GM20431 (cell line): ENCODE measurements at regions not wholly inside any gene's neighbourhood (a gene's known extent, or its start where the extent isn't known, plus 50 kb on each side); places are given as distances from the start of the nearest gene placed in this dataset.

Source experiments
- in situ Hi-C: fragments of 300-500 bp; cut with MseI, MboI; formaldehyde crosslinking; loops from one replicate; pipeline ENCODE4 v1.15.0; 2020; ENCODE audit warnings: low sequenced_read_pairs; ENCODE audit not compliant: unreplicated experiment

GRCh38 chr6:44627883-44628271 lies 240.4 kb downstream of the CDC5L start:
- in situ Hi-C loops, result no loop called here

GRCh38 chr6:44628347-44628746 lies 240.8 kb downstream of the CDC5L start:
- in situ Hi-C loops, result no loop called here

GRCh38 chr6:44629636-44630035 lies 242.1 kb downstream of the CDC5L start:
- in situ Hi-C loops, result no loop called here

GRCh38 chr6:44630125-44631028 lies 242.9 kb downstream of the CDC5L start:
- in situ Hi-C loops, result no loop called here

GRCh38 chr6:44631968-44632367 lies 244.5 kb downstream of the CDC5L start:
- in situ Hi-C loops, result no loop called here

GRCh38 chr6:44634321-44634720 lies 246.8 kb downstream of the CDC5L start:
- in situ Hi-C loops, result no loop called here

GRCh38 chr6:44635486-44635885 lies 248.0 kb downstream of the CDC5L start:
- in situ Hi-C loops, result no loop called here

GRCh38 chr6:44636561-44637248 lies 249.2 kb downstream of the CDC5L start:
- in situ Hi-C loops, result no loop called here

GRCh38 chr6:44641344-44642031 lies 254.0 kb downstream of the CDC5L start:
- in situ Hi-C loops, result no loop called here

- in situ Hi-C loops, result no loop called here
Observed at GRCh38 chr6:44642349-44642748, 254.8 kb downstream of the CDC5L start.

GRCh38 chr6:44642870-44643522 lies 255.5 kb downstream of the CDC5L start:
- in situ Hi-C loops, result no loop called here

- in situ Hi-C loops, result no loop called here
Observed at GRCh38 chr6:44645276-44645675, 257.8 kb downstream of the CDC5L start.

- in situ Hi-C loops, result no loop called here
Observed at GRCh38 chr6:44646355-44646754, 258.8 kb downstream of the CDC5L start.

- in situ Hi-C loops, result loop anchor here (25.0 kb wide), 1 partner anchor 1263 kb away; no protein-coding TSS in a partner anchor
Observed at GRCh38 chr6:44649365-44650025, 262.0 kb downstream of the CDC5L start.

GRCh38 chr6:44650495-44650894 lies 263.0 kb downstream of the CDC5L start:
- in situ Hi-C loops, result loop anchor here (25.0 kb wide), 1 partner anchor 1262 kb away; no protein-coding TSS in a partner anchor

GRCh38 chr6:44650947-44651346 lies 263.4 kb downstream of the CDC5L start:
- in situ Hi-C loops, result loop anchor here (25.0 kb wide), 1 partner anchor 1261 kb away; no protein-coding TSS in a partner anchor

GRCh38 chr6:44651604-44652003 lies 264.1 kb downstream of the CDC5L start:
- in situ Hi-C loops, result loop anchor here (25.0 kb wide), 1 partner anchor 1261 kb away; no protein-coding TSS in a partner anchor

GRCh38 chr6:44652547-44652946 lies 265.0 kb downstream of the CDC5L start:
- in situ Hi-C loops, result loop anchor here (25.0 kb wide), 1 partner anchor 1260 kb away; no protein-coding TSS in a partner anchor

GRCh38 chr6:44653091-44653490 lies 265.6 kb downstream of the CDC5L start:
- in situ Hi-C loops, result loop anchor here (25.0 kb wide), 1 partner anchor 1259 kb away; no protein-coding TSS in a partner anchor
